ENCODE measurements at regions not wholly inside any gene's neighbourhood (a gene's known extent, or its start where the extent isn't known, plus 50 kb on each side); places are given as distances from the start of the nearest gene placed in this dataset.

DNA sequence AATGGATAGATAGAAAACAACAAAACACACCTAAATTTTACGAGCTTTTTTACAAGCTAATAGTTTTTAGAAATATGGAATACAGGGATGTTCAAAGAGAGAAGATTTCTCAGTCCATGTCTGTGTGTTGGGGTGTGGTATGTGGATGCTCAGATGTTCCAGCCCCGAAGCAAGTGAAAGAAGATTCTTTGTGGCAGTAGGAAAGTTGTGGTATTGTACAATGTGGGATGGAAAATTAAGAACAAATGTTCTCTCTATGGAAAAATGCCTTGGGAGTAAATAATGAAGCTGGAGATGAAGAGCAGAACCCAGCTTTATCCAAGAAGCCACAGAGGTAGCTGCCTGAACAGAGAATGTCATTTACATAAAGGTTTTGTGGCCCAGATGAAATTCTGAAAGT lies 150.3 kb upstream of the PRKD1 start:
- TF ChIP-seq CTCF (IDR thresholded peaks at IDR 0.05) (no peak), POLR2A (IDR thresholded peaks at IDR 0.05) (no peak)
- no peak for DNase-seq
- Histone ChIP-seq H3K36me3 (ENCODE audit: low read depth, missing control alignments) (no peaks in the 10 kb centered on the region), H3K27ac (no peak overlapping the region), H3K27me3 (no peaks in the 10 kb centered on the region), H3K4me1 (no peaks in the 10 kb centered on the region), H3K4me3 (no peak overlapping the region), H3K9me3 (no peaks in the 10 kb centered on the region)
- 66 to 69% methylated on average over 2 of the region's 2 CpGs for WGBS, 2 donors
- intact Hi-C loops (cut with DNase I; ENCODE audit: low total_unique reads) = no loop called here

DNA sequence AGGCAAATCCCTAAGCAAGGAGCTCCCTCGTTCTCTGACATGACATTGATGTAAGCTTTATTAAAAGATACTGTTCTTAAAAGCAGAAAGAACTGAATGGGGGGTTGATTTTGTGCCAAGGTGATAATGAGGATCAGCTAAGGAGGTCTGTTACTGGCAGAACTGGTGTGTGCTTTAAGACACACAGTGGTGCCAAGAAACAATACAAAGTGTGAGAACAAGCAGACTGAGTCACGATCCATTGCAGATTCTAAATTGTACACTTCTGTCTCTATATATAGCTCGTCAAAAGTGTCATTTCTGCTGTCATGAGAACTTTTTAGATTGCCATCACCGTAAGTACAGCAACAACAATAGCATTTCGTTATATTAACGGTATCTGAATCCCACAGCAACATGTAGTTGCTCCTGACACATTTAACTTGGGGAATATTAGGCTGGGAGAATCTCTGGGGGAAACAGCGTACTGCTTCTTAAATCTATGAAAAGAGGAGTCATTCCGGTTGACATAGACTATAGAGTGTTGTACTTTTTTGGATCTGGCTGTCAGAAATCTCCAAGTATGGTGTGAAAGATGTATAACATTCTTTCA lies 151.3 kb upstream of the PRKD1 start:
- no peaks in the 10 kb centered on the region for H3K36me3 ChIP-seq (ENCODE audit: low read depth, missing control alignments)
- 47 to 65% methylated on average over 8 of the region's 8 CpGs for WGBS, 2 donors
- H3K4me3 ChIP-seq = no peak overlapping the region
- no peaks in the 10 kb centered on the region for H3K9me3 ChIP-seq
- intact Hi-C loops (cut with DNase I; ENCODE audit: low total_unique reads) = no loop called here
- no peak for TF ChIP-seq CTCF (IDR thresholded peaks at IDR 0.05)
- TF ChIP-seq POLR2A (IDR thresholded peaks at IDR 0.05) = no peak
- DNase-seq = no peak
- H3K4me1 ChIP-seq = no peaks in the 10 kb centered on the region
- H3K27me3 ChIP-seq = no peaks in the 10 kb centered on the region
- H3K27ac ChIP-seq = no peak overlapping the region

GRCh38 chr14:30082486-30082885 lies 154.8 kb upstream of the PRKD1 start:
- DNase-seq = no peak
- Histone ChIP-seq H3K27ac (no peak overlapping the region), H3K27me3 (no peaks in the 10 kb centered on the region), H3K9me3 (no peaks in the 10 kb centered on the region), H3K4me3 (no peak overlapping the region), H3K4me1 (no peaks in the 10 kb centered on the region), H3K36me3 (ENCODE audit: low read depth, missing control alignments) (no peaks in the 10 kb centered on the region)
- intact Hi-C loops (cut with DNase I; ENCODE audit: low total_unique reads) = no loop called here
- 65 to 86% methylated on average over 1 of the region's 1 CpG for WGBS, 2 donors
- TF ChIP-seq POLR2A (IDR thresholded peaks at IDR 0.05) = no peak

- intact Hi-C loops (cut with DNase I; ENCODE audit: low total_unique reads) = no loop called here
- 76 to 87% methylated on average over 3 of the region's 3 CpGs for WGBS, 2 donors
- H3K4me3 ChIP-seq = no peak overlapping the region
- H3K36me3 ChIP-seq (ENCODE audit: low read depth, missing control alignments) = no peaks in the 10 kb centered on the region
- no peaks in the 10 kb centered on the region for H3K4me1 ChIP-seq
- no peaks in the 10 kb centered on the region for H3K27me3 ChIP-seq
- DNase-seq = no peak
- TF ChIP-seq CTCF (IDR thresholded peaks at IDR 0.05) (no peak), POLR2A (IDR thresholded peaks at IDR 0.05) (no peak)
- no peaks in the 10 kb centered on the region for H3K9me3 ChIP-seq
- H3K27ac ChIP-seq = no peak overlapping the region
These were observed 157.2 kb upstream of the PRKD1 start for GRCh38 chr14:30084811-30085210.

GRCh38 chr14:30085943-30086342 lies 158.3 kb upstream of the PRKD1 start:
- Histone ChIP-seq H3K9me3 (no peaks in the 10 kb centered on the region), H3K27me3 (no peaks in the 10 kb centered on the region), H3K27ac (no peak overlapping the region), H3K4me3 (no peak overlapping the region), H3K36me3 (ENCODE audit: low read depth, missing control alignments) (no peaks in the 10 kb centered on the region), H3K4me1 (no peaks in the 10 kb centered on the region)
- WGBS, 2 donors = 84 to 92% methylated on average over 2 to 3 of the region's 3 CpGs
- DNase-seq = no peak
- intact Hi-C loops (cut with DNase I; ENCODE audit: low total_unique reads) = no loop called here
- no peak for TF ChIP-seq POLR2A (IDR thresholded peaks at IDR 0.05)
- TF ChIP-seq CTCF (IDR thresholded peaks at IDR 0.05) = no peak
